Cardiac muscle cell (in vitro differentiated cells and primary cell): ENCODE measurements at regions not wholly inside any gene's neighbourhood (a gene's known extent, or its start where the extent isn't known, plus 50 kb on each side); places are given as distances from the start of the nearest gene placed in this dataset.

Experiments used
- DNase-seq, 2 donors: peaks; one replicate each; pipeline versions ENCODE4 v3.0.0 to v3.0.0-alpha.2; 2010 to 2017; ENCODE audit warnings: low read depth in 1 of 2, low spot score in 1 of 2
- H3K27ac ChIP-seq: fragments of 200-600 bp; sonication (generic); 2 replicates; pipeline ENCODE4 v1.5.1; 2016
- H3K27me3 ChIP-seq: fragments of 200-600 bp; sonication (generic); 2 replicates; pipeline ENCODE4 v1.6.0; 2016; ENCODE audit warnings: control low read depth
- H3K36me3 ChIP-seq: fragments of 200-600 bp; sonication (generic); 2 replicates; pipeline ENCODE4 v1.5.1; 2016; ENCODE audit warnings: control low read depth
- H3K4me1 ChIP-seq: fragments of 200-600 bp; sonication (generic); 2 replicates; pipeline ENCODE4 v1.8.1; 2017; ENCODE audit warnings: low read depth, mild to moderate bottlenecking, mixed run types
- H3K4me3 ChIP-seq: fragments of 200-600 bp; sonication (generic); 2 replicates; pipeline ENCODE4 v1.5.1; 2016; ENCODE audit warnings: mild to moderate bottlenecking
- H3K9me3 ChIP-seq: fragments of 200-600 bp; sonication (generic); 2 replicates; pipeline ENCODE4 v1.5.1; 2017; ENCODE audit warnings: low read depth, mild to moderate bottlenecking, control low read depth
- TF ChIP-seq, protein P1 (sequence below): IDR thresholded peaks from 2 replicates; pipeline ENCODE4 v1.5.1; 2012; ENCODE audit warnings: low read depth, mild to moderate bottlenecking, low read length

DNA sequence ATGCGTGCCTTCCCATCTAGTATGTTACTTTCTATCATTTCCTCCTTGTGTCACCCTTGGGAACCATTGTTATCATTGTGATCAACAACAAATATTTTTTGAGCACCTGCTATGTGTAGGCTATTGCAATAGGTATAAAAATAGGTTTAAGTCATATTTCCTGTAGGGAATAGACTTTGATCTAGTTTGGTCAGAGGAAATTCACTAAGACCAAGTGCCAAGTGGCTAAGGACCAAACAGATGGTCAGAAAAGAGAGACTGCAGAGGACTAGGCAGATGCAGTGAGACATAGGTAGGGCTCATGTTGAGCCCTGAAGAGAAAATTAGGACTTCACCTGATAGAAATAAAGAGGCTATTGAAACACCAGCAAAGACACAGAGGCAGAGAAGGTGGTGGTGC lies 430.0 kb upstream of the ADAMTSL1 start:
- TF ChIP-seq, protein P1, sequence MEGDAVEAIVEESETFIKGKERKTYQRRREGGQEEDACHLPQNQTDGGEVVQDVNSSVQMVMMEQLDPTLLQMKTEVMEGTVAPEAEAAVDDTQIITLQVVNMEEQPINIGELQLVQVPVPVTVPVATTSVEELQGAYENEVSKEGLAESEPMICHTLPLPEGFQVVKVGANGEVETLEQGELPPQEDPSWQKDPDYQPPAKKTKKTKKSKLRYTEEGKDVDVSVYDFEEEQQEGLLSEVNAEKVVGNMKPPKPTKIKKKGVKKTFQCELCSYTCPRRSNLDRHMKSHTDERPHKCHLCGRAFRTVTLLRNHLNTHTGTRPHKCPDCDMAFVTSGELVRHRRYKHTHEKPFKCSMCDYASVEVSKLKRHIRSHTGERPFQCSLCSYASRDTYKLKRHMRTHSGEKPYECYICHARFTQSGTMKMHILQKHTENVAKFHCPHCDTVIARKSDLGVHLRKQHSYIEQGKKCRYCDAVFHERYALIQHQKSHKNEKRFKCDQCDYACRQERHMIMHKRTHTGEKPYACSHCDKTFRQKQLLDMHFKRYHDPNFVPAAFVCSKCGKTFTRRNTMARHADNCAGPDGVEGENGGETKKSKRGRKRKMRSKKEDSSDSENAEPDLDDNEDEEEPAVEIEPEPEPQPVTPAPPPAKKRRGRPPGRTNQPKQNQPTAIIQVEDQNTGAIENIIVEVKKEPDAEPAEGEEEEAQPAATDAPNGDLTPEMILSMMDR = no peak
- DNase-seq = no peak
- no peaks in the 10 kb centered on the region for H3K9me3 ChIP-seq

DNA sequence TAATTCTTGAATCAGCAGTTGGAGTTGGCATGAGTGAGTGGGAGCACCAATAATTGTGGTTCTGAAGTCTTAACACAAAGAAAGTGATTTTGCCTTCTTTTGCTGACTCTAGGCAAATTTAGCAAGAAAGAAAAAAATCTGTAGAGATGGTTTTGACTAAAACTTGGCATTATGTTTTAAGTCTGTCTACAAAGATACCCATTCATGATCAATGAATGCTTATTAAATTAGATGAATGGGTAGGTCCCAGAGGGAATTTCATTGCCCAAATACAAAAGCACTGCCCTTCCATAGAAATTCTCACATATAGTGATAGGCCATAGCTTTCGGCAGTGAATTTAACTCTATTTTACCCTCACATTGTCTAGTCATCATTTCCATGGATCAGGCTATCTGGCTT lies 428.6 kb upstream of the ADAMTSL1 start:
- DNase-seq = no peak
- no peaks in the 10 kb centered on the region for H3K9me3 ChIP-seq
- H3K4me3 ChIP-seq = no peak overlapping the region
- TF ChIP-seq, protein P1 = no peak
- peaks cover 4% of the 10 kb centered on the region for H3K4me1 ChIP-seq
- H3K27ac ChIP-seq = no peak overlapping the region
- H3K27me3 ChIP-seq = peaks cover 6% of the 10 kb centered on the region
- no peaks in the 10 kb centered on the region for H3K36me3 ChIP-seq

More for the DNA sequence above, 430.0 kb upstream of the ADAMTSL1 start:
- Histone ChIP-seq H3K4me3 (no peak overlapping the region), H3K4me1 (peaks cover 9% of the 10 kb centered on the region), H3K27ac (no peak overlapping the region), H3K27me3 (peaks cover 6% of the 10 kb centered on the region), H3K36me3 (no peaks in the 10 kb centered on the region)

DNA sequence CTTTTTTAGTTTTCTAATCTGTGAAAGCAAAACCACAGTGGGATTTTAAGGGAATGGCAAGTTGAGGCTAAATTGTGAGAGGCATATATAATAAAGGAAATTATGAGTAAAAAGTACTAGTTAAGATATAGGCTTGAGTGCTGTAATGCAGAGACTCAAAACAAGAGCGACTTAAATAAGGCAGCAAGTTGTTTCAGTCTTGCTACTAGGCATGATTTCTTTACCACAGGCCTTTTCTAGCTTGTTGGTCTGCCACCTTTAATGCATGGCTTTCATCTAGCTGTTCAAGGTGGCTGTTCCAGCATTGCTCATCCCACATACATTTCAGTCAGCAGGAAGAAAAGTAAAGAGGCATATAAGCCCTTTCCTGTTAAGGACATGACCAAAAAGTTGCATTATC lies 427.9 kb upstream of the ADAMTSL1 start:
- TF ChIP-seq, protein P1 = no peak
- H3K36me3 ChIP-seq = no peaks in the 10 kb centered on the region
- H3K27ac ChIP-seq = no peak overlapping the region
- H3K4me1 ChIP-seq = no peaks in the 10 kb centered on the region
- H3K27me3 ChIP-seq = peaks cover 6% of the 10 kb centered on the region
- H3K4me3 ChIP-seq = no peak overlapping the region
- DNase-seq = no peak
- H3K9me3 ChIP-seq = no peaks in the 10 kb centered on the region

DNA sequence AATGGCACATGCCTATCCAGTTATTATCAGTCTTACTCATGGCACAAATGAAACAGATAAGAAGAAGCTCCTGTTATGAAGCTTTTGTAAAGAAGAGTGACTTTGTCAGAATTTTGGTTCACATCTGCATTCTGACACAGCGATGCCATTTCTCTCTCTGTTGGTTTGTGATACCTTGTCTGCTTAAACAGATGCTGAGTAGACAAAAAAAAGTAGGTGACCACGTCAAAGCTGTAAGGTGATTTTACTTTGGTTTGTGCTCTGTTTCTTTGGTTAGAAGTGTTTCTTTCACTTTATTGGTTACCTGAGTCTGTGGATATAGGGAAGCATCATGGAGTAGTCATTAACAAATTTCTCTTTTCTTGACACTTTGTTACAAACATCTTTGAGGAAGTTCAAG lies 422.3 kb upstream of the ADAMTSL1 start:
- Histone ChIP-seq H3K4me3 (no peak overlapping the region), H3K27me3 (peaks cover 5% of the 10 kb centered on the region), H3K4me1 (no peaks in the 10 kb centered on the region), H3K27ac (no peak overlapping the region), H3K9me3 (no peaks in the 10 kb centered on the region), H3K36me3 (no peaks in the 10 kb centered on the region)
- no peak for DNase-seq
- TF ChIP-seq, protein P1 = no peak

DNA sequence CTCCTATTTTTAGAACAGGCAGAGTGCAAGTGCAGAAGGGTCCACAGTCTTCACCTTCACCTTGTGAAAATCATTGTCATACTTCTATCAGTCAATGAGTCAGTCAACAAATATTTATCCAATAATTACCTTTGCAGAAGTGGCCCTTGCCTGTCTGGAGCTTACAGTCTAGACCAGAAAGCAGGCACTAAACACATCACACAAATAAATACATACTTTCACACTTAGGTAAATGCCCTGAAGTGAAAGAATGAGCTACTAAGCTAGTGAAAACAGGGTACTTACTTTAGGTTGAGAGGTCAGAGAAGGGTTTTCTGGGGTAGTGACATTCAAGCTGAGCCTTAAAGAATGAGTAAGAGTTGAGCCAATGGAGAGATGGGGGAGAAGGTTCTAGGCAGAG lies 421.9 kb upstream of the ADAMTSL1 start:
- Histone ChIP-seq H3K4me1 (no peaks in the 10 kb centered on the region), H3K4me3 (no peak overlapping the region), H3K36me3 (no peaks in the 10 kb centered on the region), H3K9me3 (no peaks in the 10 kb centered on the region), H3K27me3 (peaks cover 5% of the 10 kb centered on the region), H3K27ac (no peak overlapping the region)
- TF ChIP-seq, protein P1 = no peak
- DNase-seq = no peak
